CD4-positive, alpha-beta T cell treated with Interleukin-4 for 1 hour (primary cell): ENCODE measurements at regions not wholly inside any gene's neighbourhood (a gene's known extent, or its start where the extent isn't known, plus 50 kb on each side); places are given as distances from the start of the nearest gene placed in this dataset.
"Not testable (repeated sequence)": the region's sequence is repeated elsewhere in the genome, so short reads cannot be mapped to it uniquely, and the experiment has no call there.

Experiments used
- DNase-seq, 2 donors: peaks; one replicate each; pipeline ENCODE4 v3.0.0-alpha.2; 2020 to 2022

DNA sequence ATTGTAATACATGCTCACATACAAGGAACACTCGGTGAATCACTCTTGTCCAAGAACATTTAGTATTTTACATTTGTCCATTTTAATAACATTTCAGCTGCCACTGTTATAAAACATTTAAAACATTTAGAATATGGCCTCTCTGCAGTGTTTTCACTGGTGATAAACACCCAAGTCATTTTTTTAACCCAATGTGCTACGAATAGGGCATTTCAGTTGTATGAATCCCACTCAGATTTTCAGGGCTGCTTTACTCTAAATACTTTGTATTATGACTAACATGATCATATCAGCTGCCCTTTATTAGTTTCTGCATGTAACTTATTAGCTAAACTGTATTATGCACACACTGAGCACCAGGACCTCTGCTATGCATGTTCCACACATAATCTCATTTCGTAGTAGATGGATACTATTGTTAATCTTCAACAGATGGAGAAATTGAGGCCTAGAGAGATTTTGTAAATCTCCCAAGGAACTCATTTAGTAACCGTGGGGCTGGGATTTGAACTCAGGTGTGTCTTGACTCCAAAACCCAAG is 148.6 kb upstream of the CDIN1 start:
- DNase-seq: no peak

DNA sequence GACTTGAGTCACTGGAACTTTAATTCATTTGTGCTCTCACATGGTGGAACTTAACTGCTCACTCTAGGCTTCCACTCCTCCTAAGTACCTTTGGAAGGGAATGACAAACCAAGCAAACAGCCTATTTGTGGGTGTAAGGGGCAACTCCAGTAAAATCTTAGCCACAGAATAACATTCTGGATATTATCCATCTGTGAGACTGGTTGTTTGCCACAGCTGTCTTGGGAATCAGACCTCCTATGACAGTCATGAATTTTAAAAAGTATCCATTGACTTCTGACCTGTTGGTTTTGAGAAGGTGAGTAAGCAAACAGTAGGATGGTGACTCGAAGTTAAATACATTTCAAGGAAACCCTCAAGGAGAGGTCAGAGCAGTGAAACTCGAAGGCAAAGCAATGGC is 147.3 kb upstream of the CDIN1 start:
- DNase-seq: no peak

DNA sequence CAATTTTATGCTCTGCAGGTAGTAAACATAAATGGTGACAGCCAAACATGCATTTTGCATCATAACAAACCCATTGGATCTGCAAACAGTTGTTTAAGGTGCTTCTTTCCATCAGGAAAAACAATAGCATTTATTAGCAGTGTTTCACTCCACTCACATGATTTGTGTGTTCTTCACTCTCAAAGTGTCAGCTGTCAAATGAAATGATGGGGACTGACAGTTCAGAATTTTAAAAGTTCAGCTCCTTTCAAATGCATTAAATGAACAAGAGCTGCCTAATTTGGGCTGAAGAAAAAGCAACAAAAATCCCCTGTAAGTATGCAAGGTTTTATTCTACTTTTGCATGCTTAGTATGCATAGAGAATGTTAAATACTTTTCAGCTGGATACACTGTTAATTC is 145.2 kb upstream of the CDIN1 start:
- DNase-seq: no peak

DNA sequence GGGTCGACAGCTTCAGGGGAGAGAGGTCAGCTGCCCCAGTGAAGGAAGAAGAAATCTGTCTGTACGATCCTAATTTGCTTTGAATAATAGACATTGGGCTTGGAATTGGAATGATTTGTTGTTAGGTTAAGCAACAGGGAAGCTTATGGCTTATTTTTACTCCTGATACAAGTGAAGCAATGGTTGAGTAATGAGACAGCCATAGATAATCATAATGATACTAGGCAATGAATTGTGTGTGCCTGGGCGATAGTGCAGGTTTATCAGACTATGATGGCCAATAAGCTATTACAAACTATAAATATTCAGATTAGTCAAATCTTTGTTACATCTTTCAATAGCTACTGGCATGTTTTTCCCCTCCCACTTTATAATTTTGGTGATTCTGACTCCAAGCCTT is 140.9 kb upstream of the CDIN1 start:
- no peak for DNase-seq

DNA sequence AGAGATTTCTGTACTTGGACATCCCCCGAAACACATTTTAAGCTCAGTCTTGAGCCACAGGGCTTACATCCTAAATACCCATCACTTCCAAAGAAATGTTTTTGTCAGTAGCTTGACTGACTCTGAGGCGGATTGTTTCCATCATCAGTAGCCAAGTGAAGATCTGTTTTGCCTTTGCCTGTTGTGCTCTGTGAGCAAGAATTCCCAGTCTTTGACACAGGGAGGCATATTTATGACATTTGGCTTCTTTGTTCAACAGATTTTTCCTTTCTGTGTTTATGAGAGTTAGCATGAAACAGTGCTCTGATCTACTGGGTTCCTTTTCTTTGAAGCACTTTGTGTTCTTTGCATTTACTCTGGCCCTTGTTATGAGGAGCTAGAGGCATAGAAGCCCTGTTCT is 132.1 kb upstream of the CDIN1 start:
- no peak for DNase-seq

DNA sequence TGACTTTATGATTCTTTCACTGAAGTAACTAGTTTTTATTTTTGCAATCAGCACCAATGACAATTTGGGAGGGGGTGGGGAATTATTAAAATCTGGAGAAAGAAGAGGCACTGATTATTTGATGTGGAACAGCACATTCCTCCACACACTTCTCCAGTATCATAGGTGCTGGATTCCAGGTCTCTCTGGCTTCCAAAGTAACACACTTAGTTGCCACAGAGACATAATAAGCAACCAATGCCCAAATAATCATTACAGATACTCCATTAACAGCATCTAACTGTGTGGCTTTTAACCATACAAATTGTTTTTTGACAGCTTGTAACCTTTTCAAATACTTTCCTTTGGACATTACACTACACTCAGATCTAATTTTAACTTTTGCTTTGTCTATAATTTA is 131.0 kb upstream of the CDIN1 start:
- DNase-seq: no peak

DNA sequence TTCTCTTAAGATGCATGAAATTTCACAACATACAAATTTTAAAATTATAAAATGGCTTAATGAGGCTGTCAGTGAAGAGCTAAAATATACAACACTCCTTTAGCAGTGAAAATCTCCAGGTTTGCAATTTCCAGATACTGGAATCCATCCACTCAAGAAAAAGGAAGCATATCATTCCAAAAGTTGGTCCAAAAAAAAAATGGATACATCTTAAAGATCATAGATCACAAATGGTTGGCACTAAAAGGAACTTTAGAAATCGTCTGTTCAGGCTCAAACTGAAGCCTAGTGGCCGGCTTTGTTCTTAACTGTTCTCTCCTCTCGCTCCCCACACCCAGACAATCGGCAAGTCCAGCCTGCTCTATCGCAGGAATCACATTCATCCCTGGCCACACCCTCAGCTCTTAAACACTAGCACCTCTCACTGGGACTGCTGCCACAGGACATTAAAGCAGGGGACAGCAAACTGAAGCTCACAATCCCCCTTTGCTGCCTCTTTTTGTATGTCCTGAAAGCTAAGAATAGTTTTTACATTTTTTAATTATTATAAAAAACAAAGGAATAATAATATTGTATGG is 130.3 kb upstream of the CDIN1 start:
- DNase-seq: no peak

DNA sequence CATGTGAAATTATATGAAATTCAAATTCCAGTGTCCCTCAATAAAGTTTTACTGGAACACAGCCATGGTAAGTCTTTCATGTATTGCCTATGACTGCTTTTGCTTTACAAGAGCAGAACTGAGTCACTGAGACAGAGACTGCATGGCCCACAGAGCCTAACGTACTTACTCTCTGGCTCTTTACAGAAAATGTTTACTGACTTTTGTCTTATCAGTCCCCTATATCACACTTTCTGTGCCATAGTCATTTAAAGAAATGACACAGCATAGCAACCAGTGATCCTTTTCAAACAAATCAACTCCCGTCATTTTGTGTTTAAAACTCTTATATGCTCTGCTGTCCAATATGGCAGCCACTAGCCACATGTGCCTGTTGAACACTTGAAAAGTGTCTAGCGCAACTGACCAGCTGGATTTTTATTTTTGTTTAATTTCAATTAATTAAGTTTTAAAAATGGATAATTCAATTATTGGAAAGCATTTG is 129.7 kb upstream of the CDIN1 start:
- DNase-seq: no peak

DNA sequence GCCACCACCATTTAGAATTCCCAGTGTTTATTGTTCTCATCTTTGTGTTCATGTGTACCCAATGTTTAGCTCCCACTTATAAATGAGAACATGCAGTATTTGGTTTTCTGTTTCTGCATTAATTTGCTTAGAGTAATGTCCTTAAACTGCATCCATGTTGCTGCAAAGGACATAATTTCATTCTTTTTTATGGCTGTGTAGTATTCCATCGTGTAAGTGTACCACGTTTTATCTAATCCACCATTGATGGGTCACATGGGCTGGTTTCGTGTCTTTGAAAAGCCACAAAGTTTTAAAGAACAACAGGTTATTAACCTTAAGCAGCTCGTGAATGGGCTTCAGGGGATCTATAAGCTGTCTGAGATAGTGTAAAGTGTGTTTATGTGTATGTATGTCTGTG is 125.2 kb upstream of the CDIN1 start:
- not testable (repeated sequence) for DNase-seq

DNA sequence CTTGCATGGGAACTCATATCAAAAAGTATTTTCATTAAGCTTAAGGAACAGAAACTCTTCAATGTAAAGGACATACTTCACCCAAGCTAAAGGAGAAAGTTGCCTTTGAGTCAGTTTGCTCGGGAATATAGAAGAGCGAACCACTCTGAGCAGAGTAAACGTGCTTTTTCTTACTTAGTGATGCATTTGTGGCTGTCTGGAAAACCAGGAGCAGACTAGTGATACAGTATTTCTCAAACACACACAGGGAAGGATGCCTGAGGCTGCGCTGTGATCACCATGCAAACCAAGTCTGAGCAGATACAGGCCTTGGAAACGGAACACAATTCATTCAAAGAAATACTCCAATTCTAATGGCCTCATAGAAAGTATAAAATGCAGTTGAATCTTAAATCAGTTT is 121.0 kb upstream of the CDIN1 start:
- DNase-seq: no peak

DNA sequence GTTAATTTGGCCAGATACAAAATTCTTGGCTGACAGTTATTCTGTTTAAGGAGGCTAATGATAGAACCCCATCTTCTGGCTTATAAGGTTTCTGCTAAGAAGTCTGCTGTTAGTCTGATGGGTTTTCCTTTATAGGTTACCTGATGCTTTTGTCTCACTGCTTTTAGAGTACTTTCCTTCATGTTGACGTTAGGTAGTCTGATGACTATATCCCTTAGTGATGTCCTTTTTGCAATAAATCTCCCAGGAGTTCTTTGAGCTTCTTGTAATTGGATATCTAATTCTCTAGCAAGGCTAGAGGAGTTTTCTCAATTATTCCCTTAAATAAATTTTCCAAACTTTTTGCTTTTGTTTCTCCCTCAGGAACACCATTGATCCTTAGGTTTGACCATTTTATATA is 114.1 kb upstream of the CDIN1 start:
- DNase-seq: no peak

DNA sequence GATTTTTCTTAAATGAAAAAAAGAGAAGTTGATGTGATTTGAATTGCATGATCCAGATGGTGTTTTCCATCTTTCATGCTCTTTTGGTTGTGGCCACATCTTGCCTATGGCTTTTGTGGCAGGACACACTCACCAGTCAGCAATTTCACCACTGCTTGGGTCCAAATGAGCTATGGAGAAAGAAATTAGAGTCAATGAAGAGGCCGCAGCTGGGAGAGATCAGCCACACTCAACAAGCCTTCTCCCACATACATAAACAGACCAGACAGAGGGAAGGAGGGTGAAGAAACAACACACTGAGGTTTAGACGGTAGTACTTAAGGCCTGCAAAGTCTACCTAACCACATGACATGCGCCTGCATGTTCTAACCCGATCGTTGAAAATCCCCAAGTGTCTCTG is 110.7 kb upstream of the CDIN1 start:
- no peak for DNase-seq

DNA sequence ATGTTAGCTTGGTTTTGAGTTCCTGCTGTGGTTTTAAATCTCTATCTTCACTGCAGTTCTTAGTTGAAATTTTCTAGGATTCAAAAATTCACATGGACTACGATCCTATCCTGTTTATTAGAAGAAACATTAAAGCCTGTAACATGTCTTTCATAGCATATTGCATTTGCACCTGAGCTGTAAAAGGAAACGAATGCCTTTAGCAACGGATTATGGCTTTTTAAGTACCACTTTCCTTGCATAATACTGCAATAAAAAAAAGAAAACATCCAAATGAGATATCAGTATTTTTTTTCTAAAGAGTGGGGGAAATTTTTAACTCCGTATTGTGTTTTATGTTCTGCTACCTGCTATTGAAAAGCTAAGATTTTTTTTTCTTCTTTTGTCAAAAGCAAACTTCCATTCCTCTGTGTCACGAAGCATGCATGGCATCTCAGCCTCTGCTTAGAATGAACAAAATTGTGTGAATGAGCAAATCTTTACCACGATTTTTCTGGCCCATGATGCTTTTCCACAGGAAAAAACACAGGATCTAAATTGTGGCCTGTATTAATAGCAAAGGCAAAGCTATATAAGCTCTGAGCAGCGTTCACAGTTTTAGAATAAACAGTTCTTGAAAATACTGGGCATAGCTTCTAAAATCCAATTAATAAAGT is 110.0 kb upstream of the CDIN1 start:
- no peak for DNase-seq

DNA sequence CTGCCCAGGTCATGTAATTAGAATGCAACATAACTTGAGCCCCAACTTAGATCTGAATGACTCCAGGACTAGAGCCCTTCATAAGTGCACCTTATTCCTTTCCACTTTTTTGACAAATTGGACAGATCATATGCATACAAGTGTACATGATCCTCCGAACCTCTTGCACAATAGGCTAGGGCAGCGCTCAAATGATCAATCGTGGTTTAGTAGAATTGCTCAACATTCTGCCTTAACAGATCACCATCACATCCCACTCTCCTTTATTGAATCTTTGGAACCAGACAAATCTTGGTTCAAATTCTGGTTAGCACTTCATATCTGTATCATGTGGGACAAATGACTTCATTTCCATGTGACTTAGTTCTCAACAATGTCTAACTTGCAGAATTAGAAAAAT is 106.8 kb upstream of the CDIN1 start:
- no peak for DNase-seq

DNA sequence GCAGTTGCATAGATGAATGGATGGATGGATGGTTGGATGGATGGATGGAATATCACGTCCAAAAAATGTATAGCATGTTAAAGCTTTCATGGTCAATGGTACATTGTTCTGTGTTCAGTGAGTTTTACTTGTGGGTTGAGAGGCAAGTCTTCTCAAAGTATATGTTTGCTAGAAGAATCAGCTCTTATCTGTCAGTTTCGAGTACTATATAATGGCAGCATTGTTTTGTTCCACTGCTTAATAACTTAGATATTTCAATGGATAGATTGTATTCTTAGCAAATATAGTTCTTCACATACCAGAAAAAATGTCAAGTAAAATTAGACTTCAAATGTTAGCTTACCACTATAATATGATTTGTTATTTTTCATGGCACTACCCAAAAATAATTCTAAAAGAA is 100.9 kb upstream of the CDIN1 start:
- no peak for DNase-seq

DNA sequence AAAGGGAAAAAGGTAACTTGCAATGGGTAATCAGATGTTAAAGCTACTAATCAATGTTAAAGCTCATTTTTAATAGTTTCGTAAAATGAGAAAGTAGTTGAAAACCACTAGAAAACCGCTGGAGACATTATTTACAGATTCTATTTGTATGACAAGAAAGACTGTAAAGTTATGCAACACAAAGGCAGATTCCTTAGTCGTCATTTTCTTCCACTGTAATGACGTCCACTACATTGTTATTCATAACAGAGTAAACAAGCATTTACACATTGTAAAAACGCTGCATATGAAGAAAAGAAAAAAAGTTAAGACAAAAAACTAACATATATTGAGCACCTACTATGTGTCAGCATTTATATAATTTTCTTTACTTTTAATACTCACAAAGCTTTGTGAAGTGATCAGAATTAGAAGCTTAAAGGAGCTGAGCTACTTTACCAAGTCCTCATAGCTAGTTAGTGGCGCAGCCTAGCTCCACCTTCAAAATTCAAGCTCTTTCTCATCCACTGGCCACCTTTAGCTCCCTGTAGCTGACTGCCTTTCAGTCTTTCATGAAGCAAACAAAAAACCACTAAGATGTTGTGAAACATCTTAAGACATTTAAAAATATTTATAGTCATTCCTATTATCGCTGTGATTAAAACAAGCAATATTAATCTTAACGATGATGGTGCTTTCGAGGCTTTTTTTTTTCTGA is 100.1 kb upstream of the CDIN1 start:
- DNase-seq: no peak

DNA sequence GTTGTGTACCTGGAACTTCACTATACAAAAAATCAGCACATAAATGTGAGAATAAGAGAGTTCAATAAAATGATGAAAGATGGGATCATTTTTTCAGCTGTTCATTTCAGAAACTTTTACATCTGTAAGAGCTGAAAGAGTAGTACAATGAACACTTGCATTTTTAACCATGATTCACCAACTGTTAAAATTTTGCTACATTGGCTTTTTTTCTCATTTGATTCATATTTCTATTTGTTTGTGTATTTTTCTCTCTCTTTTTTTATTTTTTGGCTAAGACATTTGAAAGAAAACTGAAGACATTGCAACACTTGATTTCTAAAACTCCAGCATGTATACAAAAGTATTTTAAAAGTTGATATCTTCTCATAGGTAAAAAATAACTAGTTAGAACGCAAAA is 98.3 kb upstream of the CDIN1 start:
- no peak for DNase-seq

DNA sequence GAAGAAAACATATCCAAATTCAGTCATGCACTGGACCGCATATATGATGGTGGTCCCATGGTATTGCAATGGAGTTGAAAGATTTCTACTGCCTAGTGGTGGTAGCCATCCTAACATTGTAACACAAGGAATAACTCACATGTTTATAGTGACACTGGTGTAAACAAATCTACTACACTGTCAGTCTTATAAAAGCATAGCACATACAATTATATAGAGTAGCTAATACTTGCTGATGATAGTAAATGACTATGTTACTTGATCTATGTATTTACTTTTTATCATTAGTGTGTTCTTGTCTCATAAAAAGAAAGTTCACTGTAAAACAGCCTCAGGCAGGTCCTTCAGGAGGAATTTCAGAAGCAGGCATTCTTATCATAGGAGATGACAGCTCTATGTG is 96.0 kb upstream of the CDIN1 start:
- no peak for DNase-seq

DNA sequence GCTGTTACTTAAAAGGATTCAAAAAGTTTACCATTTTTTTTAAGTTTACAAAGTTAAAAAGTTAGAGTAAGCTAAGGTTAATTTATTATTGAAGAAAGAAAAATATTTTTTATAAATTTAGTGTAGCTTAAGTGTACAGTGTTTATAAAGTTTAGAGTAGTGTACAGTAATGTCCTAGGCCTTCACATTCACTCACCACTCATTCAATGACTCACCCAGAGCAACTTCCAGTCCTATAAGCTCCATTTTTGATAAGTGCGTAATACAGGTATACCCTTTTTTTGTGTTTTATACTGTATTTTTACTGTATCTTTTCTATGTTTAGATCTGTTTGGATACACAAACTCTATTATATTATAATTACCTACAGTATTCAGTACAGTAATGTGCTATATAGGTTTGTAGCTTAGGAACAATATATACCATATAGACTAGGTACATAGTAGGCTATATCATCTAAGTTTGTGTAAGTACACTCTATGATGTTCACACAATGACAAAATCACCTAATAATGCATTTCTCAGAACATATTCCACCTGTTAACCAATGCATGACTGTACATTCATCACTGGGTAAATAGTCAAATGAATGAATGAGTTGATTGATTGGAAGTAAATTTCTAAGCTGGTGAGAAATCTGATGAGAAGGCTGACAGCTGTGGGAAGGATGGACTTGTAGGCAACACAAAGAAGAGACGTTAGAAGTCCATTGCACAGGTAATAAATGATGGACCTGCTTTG is 95.2 kb upstream of the CDIN1 start:
- no peak for DNase-seq

DNA sequence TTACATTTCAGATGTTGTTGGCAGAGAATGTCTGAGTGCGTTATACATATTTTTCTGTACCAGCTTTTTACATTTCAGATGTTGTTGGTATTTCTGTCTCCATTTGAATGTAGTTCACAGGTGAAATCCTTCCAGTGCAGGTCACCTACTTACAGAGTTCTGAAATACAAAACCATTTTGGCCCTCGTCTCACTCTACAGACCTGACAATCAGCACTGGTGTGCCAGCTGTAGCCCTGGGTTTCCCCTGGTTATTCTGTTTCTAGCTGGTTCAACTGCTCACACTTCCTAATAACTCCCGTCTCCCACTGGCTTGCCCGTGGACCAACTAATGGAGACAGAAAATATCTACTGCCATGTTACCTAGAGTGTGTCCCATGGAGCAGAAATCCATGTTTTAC is 87.5 kb upstream of the CDIN1 start:
- DNase-seq: no peak

DNA sequence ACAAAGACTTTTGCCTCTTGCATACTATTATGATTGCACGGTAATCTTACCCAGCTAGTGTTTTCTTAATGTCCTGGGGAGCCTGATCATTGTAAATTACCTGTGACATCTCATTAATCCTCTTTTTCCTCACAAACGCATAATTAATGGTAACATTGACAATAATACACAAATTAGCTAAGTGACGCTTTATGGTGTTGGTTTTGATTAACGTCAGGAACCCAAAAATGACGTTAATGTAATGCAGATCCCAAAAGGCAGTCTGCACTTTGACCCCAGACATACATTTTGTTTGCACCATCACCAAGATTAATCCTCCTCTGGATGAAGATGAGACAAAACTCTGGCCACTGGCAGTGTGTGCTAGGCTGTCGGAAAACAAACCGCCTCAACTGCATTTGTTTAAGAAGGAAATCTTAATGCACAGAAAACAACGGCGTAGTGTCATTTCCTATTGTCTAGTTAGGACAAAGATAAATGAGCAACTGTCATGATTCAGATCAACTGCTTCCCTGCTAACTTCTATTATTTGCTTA is 83.9 kb upstream of the CDIN1 start:
- no peak for DNase-seq

DNA sequence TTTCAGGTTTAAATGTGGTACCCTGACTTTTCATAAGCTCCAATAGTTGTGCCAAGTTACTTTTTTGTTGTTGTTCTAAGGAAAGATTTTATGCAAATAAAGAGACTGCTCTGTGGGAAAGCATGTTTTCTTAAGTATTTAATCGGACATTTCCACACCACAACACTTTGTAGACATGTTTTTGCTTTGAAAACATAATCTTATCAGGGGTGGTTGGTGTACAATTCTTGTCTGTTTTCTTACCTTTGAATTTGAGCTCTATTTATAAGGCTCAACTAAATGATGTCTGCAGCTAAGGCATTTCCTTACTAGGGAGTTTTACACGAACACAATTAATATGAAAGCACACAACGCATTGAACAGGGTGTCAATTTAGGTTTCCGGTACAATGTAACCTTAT is 81.5 kb upstream of the CDIN1 start:
- DNase-seq: no peak

DNA sequence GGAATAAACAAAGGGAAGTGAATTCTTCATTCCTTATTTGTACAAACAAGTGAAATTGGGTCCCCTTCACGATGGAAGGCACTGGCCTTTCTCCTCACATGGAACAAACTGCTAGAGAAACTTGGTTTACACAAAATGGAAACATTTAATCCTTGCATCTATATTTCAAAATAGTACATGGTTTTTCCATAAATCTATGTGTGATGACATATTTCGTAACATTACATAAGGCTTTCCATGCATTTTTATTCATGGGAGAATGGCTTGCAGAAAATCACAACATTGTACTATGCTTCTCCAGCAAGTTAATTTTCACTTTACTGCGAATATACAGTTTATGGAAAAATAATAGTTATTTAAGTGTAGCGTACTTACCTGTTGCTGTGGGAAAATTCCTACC is 81.0 kb upstream of the CDIN1 start:
- no peak for DNase-seq
